SK-N-SH treated with all-trans-retinoic acid at 6 μM for 48 hours (cell line): ENCODE measurements at regions not wholly inside any gene's neighbourhood (a gene's known extent, or its start where the extent isn't known, plus 50 kb on each side); places are given as distances from the start of the nearest gene placed in this dataset.

ENCODE experiments used
- ATAC-seq: fragments of 200-7000 bp; cut with Tn5 transposase; 3 replicates; pipeline ENCODE4 v1.9.1; 2020; ENCODE audit warnings: mild to moderate bottlenecking, moderate library complexity
- ARNTL ChIP-seq: fragments of 450-650 bp; formaldehyde crosslinking; IDR thresholded peaks from 2 replicates; pipeline ENCODE4 v1.5.0; 2020; ENCODE audit warnings: low read depth, mild to moderate bottlenecking, moderate library complexity, borderline replicate concordance
- CSDC2 ChIP-seq: fragments of 250-450 bp; sonication (Bioruptor Pico); IDR thresholded peaks from 2 replicates; pipeline ENCODE4 v1.5.0; 2020; ENCODE audit warnings: mild to moderate bottlenecking, moderate library complexity
- ESRRG ChIP-seq: fragments of 250-450 bp; sonication (Bioruptor Pico); IDR thresholded peaks from 2 replicates; pipeline ENCODE4 v1.6.1; 2021; ENCODE audit warnings: mild to moderate bottlenecking
- GLIS3 ChIP-seq: fragments of 250-450 bp; sonication (Bioruptor Pico); IDR thresholded peaks from 2 replicates; pipeline ENCODE4 v1.5.0; 2020; ENCODE audit warnings: mild to moderate bottlenecking, moderate library complexity
- ISL1 ChIP-seq: fragments of 250-450 bp; sonication (Bioruptor Pico); IDR thresholded peaks from 2 replicates; pipeline ENCODE4 v2.1.2; 2022; ENCODE audit warnings: mild to moderate bottlenecking, moderate library complexity
- OSR1 ChIP-seq: fragments of 250-450 bp; sonication (Bioruptor Pico); IDR thresholded peaks from 2 replicates; pipeline ENCODE4 v1.8.0; 2022; ENCODE audit warnings: moderate library complexity, mild to moderate bottlenecking, inconsistent platforms
- PATZ1 ChIP-seq: fragments of 250-450 bp; sonication (Bioruptor Pico); IDR thresholded peaks from 2 replicates; pipeline ENCODE4 v1.8.0; 2020; ENCODE audit warnings: mild to moderate bottlenecking, moderate library complexity, borderline replicate concordance
- POU6F1 ChIP-seq: fragments of 250-450 bp; sonication (Bioruptor Pico); IDR thresholded peaks from 2 replicates; pipeline ENCODE4 v1.8.0; 2021; ENCODE audit warnings: low read depth, mild to moderate bottlenecking, moderate library complexity, borderline replicate concordance
- PPARA ChIP-seq: fragments of 250-450 bp; sonication (Bioruptor Pico); IDR thresholded peaks from 2 replicates; pipeline ENCODE4 v1.5.0; 2020; ENCODE audit warnings: mild to moderate bottlenecking, borderline replicate concordance
- SNAI2 ChIP-seq: fragments of 250-450 bp; sonication (Bioruptor Pico); IDR thresholded peaks from 2 replicates; pipeline ENCODE4 v1.5.0; 2020; ENCODE audit warnings: mild to moderate bottlenecking, moderate library complexity
- TCF4 ChIP-seq: fragments of 250-450 bp; sonication (Bioruptor Pico); IDR thresholded peaks from 2 replicates; pipeline ENCODE4 v1.8.0; 2021; ENCODE audit warnings: mild to moderate bottlenecking, moderate library complexity, borderline replicate concordance
- TOX ChIP-seq: fragments of 250-450 bp; sonication (Bioruptor Pico); IDR thresholded peaks from 2 replicates; pipeline ENCODE4 v1.8.0; 2021; ENCODE audit warnings: mild to moderate bottlenecking, moderate library complexity, borderline replicate concordance
- ZC3H10 ChIP-seq: fragments of 250-450 bp; sonication (Bioruptor Pico); IDR thresholded peaks from 2 replicates; pipeline ENCODE4 v1.5.1; 2021; ENCODE audit warnings: mild to moderate bottlenecking, moderate library complexity
- ZFP3 ChIP-seq: fragments of 250-450 bp; sonication (Bioruptor Pico); IDR thresholded peaks from 2 replicates; pipeline ENCODE4 v1.5.0; 2020; ENCODE audit warnings: mild to moderate bottlenecking, moderate library complexity
- ZNF565 ChIP-seq: fragments of 450-650 bp; formaldehyde crosslinking; conservative IDR thresholded peaks from 2 replicates; pipeline ENCODE4 v1.5.0; 2020; ENCODE audit warnings: low read depth, mild to moderate bottlenecking, moderate library complexity
- ZNF70 ChIP-seq: fragments of 450-650 bp; formaldehyde crosslinking; IDR thresholded peaks from 2 replicates; pipeline ENCODE4 v1.5.0; 2020; ENCODE audit warnings: mild to moderate bottlenecking, moderate library complexity
- ZNF8 ChIP-seq: fragments of 450-650 bp; formaldehyde crosslinking; IDR thresholded peaks from 2 replicates; pipeline ENCODE4 v1.5.0; 2020; ENCODE audit warnings: mild to moderate bottlenecking, moderate library complexity
- TF ChIP-seq, protein P1 (sequence below): fragments of 250-450 bp; sonication (Bioruptor Pico); IDR thresholded peaks from 2 replicates; pipeline ENCODE4 v1.5.1; 2021; ENCODE audit warnings: mild to moderate bottlenecking, moderate library complexity
- TF ChIP-seq, protein P2 (sequence below): fragments of 250-450 bp; sonication (Bioruptor Pico); IDR thresholded peaks from 2 replicates; pipeline ENCODE4 v1.5.0; 2020; ENCODE audit warnings: mild to moderate bottlenecking, moderate library complexity
- TF ChIP-seq, protein P3 (sequence below): fragments of 250-450 bp; sonication (Bioruptor Pico); IDR thresholded peaks from 2 replicates; pipeline ENCODE4 v1.5.1; 2020; ENCODE audit warnings: low read depth, mild to moderate bottlenecking, moderate library complexity

- no peak for ATAC-seq
Observed at GRCh38 chr3:78048698-78049097, 1008.8 kb downstream of the ROBO2 start.

DNA sequence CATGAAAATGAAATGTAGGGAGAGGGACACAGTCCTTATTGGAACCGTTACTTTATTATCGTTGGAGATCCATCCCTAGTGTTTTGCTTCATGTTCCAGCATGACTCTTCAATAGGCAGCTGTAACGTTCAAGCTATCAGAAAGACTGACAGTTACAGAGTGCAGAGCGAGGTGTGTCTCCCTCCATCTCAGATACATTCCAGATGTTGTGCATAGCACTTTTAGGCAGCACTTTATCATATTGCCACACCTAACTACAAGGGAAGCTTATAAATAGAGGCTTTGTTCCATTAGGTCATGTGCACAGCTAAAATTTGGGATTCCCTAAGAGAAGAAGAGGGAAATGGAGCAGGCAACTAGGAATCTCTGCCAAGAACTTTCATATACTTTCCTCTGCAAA, 1009.6 kb downstream of the ROBO2 start:
- no peak for TF ChIP-seq PATZ1 (CRISPR knock-in tag)
- no peak for TF ChIP-seq ZNF565 (CRISPR knock-in tag)
- TF ChIP-seq ARNTL (CRISPR knock-in tag) = no peak
- no peak for TF ChIP-seq CSDC2 (CRISPR knock-in tag)
- no peak for TF ChIP-seq TOX (CRISPR knock-in tag)
- TF ChIP-seq, protein P1, sequence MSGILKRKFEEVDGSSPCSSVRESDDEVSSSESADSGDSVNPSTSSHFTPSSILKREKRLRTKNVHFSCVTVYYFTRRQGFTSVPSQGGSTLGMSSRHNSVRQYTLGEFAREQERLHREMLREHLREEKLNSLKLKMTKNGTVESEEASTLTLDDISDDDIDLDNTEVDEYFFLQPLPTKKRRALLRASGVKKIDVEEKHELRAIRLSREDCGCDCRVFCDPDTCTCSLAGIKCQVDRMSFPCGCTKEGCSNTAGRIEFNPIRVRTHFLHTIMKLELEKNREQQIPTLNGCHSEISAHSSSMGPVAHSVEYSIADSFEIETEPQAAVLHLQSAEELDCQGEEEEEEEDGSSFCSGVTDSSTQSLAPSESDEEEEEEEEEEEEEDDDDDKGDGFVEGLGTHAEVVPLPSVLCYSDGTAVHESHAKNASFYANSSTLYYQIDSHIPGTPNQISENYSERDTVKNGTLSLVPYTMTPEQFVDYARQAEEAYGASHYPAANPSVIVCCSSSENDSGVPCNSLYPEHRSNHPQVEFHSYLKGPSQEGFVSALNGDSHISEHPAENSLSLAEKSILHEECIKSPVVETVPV (CRISPR knock-in tag) = no peak
- TF ChIP-seq ISL1 = no peak
- no peak for TF ChIP-seq TCF4 (CRISPR knock-in tag)
- no peak for TF ChIP-seq GLIS3 (CRISPR knock-in tag)
- no peak for TF ChIP-seq ZFP3
- TF ChIP-seq ZC3H10 (CRISPR knock-in tag) = no peak
- no peak for TF ChIP-seq ESRRG

More at GRCh38 chr3:78048698-78049097, 1008.8 kb downstream of the ROBO2 start:
- TF ChIP-seq ZNF8 (CRISPR knock-in tag) = no peak
- no peak for TF ChIP-seq SNAI2 (CRISPR knock-in tag)
- TF ChIP-seq ZNF70 = no peak
- no peak for TF ChIP-seq POU6F1 (CRISPR knock-in tag)
- TF ChIP-seq PPARA = no peak
- TF ChIP-seq ZC3H10 (CRISPR knock-in tag) = no peak
- TF ChIP-seq TOX (CRISPR knock-in tag) = no peak
- no peak for TF ChIP-seq ZFP3
- TF ChIP-seq ISL1 = no peak
- TF ChIP-seq, protein P2, sequence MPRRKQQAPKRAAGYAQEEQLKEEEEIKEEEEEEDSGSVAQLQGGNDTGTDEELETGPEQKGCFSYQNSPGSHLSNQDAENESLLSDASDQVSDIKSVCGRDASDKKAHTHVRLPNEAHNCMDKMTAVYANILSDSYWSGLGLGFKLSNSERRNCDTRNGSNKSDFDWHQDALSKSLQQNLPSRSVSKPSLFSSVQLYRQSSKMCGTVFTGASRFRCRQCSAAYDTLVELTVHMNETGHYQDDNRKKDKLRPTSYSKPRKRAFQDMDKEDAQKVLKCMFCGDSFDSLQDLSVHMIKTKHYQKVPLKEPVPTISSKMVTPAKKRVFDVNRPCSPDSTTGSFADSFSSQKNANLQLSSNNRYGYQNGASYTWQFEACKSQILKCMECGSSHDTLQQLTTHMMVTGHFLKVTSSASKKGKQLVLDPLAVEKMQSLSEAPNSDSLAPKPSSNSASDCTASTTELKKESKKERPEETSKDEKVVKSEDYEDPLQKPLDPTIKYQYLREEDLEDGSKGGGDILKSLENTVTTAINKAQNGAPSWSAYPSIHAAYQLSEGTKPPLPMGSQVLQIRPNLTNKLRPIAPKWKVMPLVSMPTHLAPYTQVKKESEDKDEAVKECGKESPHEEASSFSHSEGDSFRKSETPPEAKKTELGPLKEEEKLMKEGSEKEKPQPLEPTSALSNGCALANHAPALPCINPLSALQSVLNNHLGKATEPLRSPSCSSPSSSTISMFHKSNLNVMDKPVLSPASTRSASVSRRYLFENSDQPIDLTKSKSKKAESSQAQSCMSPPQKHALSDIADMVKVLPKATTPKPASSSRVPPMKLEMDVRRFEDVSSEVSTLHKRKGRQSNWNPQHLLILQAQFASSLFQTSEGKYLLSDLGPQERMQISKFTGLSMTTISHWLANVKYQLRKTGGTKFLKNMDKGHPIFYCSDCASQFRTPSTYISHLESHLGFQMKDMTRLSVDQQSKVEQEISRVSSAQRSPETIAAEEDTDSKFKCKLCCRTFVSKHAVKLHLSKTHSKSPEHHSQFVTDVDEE (CRISPR knock-in tag) = no peak
- no peak for TF ChIP-seq TCF4 (CRISPR knock-in tag)
- TF ChIP-seq, protein P3, sequence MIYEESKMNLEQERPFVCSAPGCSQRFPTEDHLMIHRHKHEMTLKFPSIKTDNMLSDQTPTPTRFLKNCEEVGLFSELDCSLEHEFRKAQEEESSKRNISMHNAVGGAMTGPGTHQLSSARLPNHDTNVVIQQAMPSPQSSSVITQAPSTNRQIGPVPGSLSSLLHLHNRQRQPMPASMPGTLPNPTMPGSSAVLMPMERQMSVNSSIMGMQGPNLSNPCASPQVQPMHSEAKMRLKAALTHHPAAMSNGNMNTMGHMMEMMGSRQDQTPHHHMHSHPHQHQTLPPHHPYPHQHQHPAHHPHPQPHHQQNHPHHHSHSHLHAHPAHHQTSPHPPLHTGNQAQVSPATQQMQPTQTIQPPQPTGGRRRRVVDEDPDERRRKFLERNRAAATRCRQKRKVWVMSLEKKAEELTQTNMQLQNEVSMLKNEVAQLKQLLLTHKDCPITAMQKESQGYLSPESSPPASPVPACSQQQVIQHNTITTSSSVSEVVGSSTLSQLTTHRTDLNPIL (CRISPR knock-in tag) = no peak
- TF ChIP-seq ARNTL (CRISPR knock-in tag) = no peak
- no peak for TF ChIP-seq OSR1 (CRISPR knock-in tag)
- no peak for TF ChIP-seq PATZ1 (CRISPR knock-in tag)
- no peak for TF ChIP-seq CSDC2 (CRISPR knock-in tag)
- no peak for TF ChIP-seq ZNF565 (CRISPR knock-in tag)
- TF ChIP-seq, protein P1 (CRISPR knock-in tag) = no peak
- TF ChIP-seq ESRRG = no peak
- no peak for TF ChIP-seq GLIS3 (CRISPR knock-in tag)

More for the DNA sequence above, 1009.6 kb downstream of the ROBO2 start:
- no peak for ATAC-seq
